ENCODE measurements at regions not wholly inside any gene's neighbourhood (a gene's known extent, or its start where the extent isn't known, plus 50 kb on each side); places are given as distances from the start of the nearest gene placed in this dataset.

DNA sequence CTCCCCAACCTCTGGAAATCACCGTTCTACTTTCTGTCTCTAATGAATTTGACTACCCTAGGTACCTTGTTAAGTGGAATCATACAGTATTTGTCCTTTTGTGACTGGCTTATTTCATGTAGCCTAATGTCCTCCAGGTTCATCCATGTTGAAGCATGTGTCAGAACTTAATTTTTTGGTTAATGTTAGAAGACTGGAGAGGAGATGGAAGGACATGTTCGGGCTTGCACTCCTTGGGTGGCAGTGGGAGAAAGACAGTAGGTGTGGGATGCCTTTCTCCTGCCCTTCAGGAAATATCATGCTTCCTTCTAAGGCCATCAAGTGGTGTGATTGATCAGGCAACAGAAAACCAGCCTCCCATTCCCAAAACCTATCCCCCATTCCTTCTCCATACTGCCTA, 61.1 kb upstream of the RNF144B start:
- no peak for TF ChIP-seq POLR2A (IDR thresholded peaks at IDR 0.05; ENCODE audit: low read length)
- TF ChIP-seq GATA1 (IDR thresholded peaks at IDR 0.05; ENCODE audit: low read depth, low read length) = no peak
